ENCODE measurements at regions not wholly inside any gene's neighbourhood (a gene's known extent, or its start where the extent isn't known, plus 50 kb on each side); places are given as distances from the start of the nearest gene placed in this dataset.
"Not testable (repeated sequence)": the region's sequence is repeated elsewhere in the genome, so short reads cannot be mapped to it uniquely, and the experiment has no call there.

DNA sequence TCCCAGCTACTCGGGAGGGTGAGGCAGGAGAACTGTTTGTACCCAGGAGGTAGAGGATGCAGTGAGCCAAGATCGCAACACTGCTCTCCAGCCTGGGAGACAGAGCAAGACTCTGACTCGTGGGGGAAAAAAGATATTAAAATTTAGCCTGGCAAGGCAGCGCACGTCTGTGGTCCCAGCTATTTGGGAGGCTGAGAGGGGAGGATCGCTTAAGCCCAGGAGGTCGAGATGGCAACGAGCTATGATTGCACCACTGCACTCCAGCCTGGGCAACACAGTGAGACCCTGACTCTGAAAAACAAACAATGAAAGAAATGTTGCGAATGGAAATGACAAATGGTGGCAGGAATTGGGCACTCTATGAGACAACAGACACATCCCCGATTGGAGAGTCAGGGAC lies 137.2 kb upstream of the C1QTNF3 start:
- not testable (repeated sequence) for H3K4me1 ChIP-seq; H3K9me3 ChIP-seq; H3K4me3 ChIP-seq; H3K27me3 ChIP-seq (ENCODE audit: low read depth); H3K36me3 ChIP-seq (replicated peaks)
- in situ Hi-C loops (cut with MboI; ENCODE audit: low sequenced_read_pairs), result loop anchor here (25.0 kb wide), 1 partner anchor 707 kb away; no protein-coding TSS in a partner anchor
- peak in 1 of 2 experiments; percentile 7 for DNase-seq (ENCODE audit: low spot score in 2 of 2)

DNA sequence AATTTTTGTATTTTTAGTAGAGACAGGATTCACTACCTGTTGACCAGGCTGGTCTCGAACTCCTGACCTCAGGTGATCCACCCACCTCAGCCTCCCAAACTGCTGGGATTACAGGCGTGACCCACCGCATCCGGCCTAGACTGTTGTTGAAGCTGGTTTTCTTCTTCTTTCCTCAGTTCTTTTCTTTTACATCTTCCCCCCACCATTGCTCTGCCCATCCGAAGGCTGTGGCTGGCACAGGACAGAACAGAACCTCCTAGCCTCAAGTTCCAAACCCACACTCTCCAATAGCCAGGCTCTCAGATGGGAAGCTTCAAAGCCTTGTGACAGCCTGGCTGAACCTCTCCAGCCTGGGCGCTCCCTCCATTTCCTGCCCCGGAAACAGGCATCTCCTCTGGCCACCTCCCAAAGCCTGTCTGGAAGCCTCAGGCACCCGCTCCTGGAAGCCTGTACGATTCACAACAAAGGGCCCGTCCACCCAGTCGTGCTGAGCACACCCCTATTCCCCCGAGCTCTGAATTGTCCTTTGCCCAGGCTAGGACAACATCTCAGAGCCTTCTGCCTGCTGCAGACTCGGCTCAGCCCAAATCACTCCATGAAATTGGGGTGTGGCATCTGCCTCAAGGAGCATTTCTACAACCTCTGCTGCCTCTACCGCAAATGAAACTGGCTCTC lies 138.1 kb upstream of the C1QTNF3 start:
- H3K4me3 ChIP-seq; H3K36me3 ChIP-seq (replicated peaks); H3K27me3 ChIP-seq (ENCODE audit: low read depth); H3K9me3 ChIP-seq; H3K4me1 ChIP-seq: not testable (repeated sequence)
- in situ Hi-C loops (cut with MboI; ENCODE audit: low sequenced_read_pairs), result loop anchor here (25.0 kb wide), 1 partner anchor 706 kb away; no protein-coding TSS in a partner anchor
- peak in 1 of 2 experiments; percentile 21 for DNase-seq (ENCODE audit: low spot score in 2 of 2)

DNA sequence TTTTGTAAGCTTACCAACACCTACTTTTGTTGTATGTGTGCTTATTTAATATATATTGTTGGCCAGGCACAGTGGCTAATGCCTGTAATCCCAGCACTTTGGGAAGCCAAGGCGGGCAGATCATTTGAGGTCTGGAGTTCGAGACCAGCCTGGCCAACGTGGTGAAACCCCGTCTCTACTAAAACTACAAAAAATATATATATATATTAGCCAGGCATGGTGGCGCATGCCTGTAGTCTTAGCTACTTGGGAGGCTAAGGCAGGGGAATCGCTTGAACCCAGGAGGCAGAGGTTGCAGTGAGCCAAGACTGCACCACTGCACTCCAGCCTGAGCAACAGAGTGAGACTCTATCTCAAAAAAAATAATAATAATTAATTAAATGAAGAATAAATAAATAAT lies 142.0 kb upstream of the C1QTNF3 start:
- H3K4me3 ChIP-seq; H3K4me1 ChIP-seq; H3K9me3 ChIP-seq; DNase-seq (ENCODE audit: low spot score in 2 of 2); H3K27me3 ChIP-seq (ENCODE audit: low read depth): not testable (repeated sequence)
- peaks cover 14% of the 10 kb centered on the region; the same call in 1 of the 2 replicates for H3K36me3 ChIP-seq (replicated peaks)
- in situ Hi-C loops (cut with MboI; ENCODE audit: low sequenced_read_pairs), result loop anchor here (25.0 kb wide), 1 partner anchor 702 kb away; no protein-coding TSS in a partner anchor

DNA sequence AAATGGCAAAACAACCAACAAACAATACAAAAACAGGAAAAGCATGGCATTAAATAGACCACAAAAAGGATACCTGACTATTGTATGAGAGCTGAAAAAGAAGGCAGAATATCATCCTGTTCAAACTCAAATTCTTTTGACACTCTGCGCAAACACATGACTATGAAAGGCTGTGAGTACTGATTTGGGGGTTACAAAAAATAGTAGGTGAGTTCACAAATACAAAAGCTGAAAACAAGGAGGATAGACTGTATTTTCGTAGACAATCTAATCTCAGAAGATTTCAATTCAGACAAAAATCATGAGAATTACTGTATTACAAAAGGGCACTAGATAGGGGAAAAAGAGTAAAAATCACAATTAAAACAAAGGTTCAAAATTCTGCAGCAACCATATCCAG lies 142.6 kb upstream of the C1QTNF3 start:
- not testable (repeated sequence) for H3K27me3 ChIP-seq (ENCODE audit: low read depth); H3K4me3 ChIP-seq; H3K4me1 ChIP-seq; H3K9me3 ChIP-seq; DNase-seq (ENCODE audit: low spot score in 2 of 2)
- peaks cover 15% of the 10 kb centered on the region; the same call in 1 of the 2 replicates for H3K36me3 ChIP-seq (replicated peaks)
- in situ Hi-C loops (cut with MboI; ENCODE audit: low sequenced_read_pairs), result loop anchor here (25.0 kb wide), 1 partner anchor 702 kb away; no protein-coding TSS in a partner anchor

DNA sequence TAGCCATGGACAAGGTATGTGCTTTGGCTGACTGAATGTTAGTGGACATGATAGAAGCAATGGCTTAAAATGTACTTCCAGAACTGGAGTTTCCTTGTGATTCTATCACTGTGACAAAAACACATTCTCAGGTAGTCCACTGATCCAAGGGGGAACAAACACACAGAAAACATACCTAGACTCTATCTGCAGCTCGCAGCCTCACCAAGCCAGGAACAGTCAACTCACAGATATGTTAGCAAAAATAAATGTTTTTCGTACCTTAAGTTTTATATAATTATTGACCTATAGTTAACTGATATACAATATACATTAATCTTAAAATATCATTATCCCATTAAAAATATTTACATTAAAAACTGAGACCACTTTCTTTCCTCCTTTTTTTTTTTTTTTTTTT lies 143.1 kb upstream of the C1QTNF3 start:
- not testable (repeated sequence) for DNase-seq (ENCODE audit: low spot score in 2 of 2); H3K4me3 ChIP-seq
- in situ Hi-C loops (cut with MboI; ENCODE audit: low sequenced_read_pairs), result loop anchor here (25.0 kb wide), 1 partner anchor 701 kb away; no protein-coding TSS in a partner anchor

DNA sequence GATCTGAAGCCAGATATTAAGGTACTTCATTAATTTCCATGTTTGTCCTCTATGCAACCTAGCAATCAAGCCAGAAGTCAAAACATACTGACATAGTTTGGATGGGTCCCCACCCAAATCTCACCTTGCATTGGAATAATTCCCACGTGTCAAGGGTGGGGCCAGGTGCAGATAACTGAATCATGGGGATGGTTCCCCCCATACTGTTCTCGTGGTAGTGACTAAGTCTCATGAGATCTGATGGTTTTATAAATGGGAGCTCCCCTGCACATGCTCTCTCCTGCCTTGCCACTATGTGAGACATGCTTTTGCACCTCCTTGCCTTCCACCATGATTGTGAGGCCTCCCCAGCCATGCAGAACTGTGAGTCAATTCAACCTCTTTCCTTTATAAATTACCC lies 143.9 kb upstream of the C1QTNF3 start:
- H3K36me3 ChIP-seq (replicated peaks), result peaks cover 14% of the 10 kb centered on the region; the same call in 1 of the 2 replicates
- in situ Hi-C loops (cut with MboI; ENCODE audit: low sequenced_read_pairs), result loop anchor here (25.0 kb wide), 1 partner anchor 700 kb away; no protein-coding TSS in a partner anchor
- DNase-seq (ENCODE audit: low spot score in 2 of 2), result peak in 1 of 2 experiments; percentile 10
- H3K9me3 ChIP-seq; H3K4me3 ChIP-seq; H3K27me3 ChIP-seq (ENCODE audit: low read depth); H3K4me1 ChIP-seq: not testable (repeated sequence)

More for the DNA sequence above, 143.1 kb upstream of the C1QTNF3 start:
- H3K9me3 ChIP-seq; H3K27me3 ChIP-seq (ENCODE audit: low read depth); H3K4me1 ChIP-seq: not testable (repeated sequence)
- H3K36me3 ChIP-seq (replicated peaks), result peaks cover 15% of the 10 kb centered on the region; the same call in 1 of the 2 replicates

DNA sequence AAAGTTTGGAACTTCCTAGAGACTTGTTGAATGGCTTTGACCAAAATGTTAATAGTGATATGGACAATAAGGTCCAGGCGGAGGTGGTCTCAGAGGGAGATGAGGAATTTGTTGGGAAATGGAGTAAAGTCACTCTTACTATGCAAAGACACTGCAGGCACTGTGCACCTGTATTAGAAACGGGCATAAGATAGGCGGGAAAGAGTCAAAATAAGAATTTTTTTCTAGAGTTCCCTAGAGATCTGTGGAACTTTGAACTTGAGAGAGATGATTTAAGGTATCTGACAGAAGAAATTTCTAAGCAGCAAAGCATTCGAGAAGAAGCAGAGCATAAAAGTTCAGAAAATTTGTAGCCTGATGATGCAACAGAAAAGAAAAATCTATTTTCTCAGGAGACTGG lies 144.4 kb upstream of the C1QTNF3 start:
- H3K4me3 ChIP-seq; H3K27me3 ChIP-seq (ENCODE audit: low read depth); H3K4me1 ChIP-seq; H3K9me3 ChIP-seq; DNase-seq (ENCODE audit: low spot score in 2 of 2): not testable (repeated sequence)
- H3K36me3 ChIP-seq (replicated peaks), result peaks cover 11% of the 10 kb centered on the region; the same call in 1 of the 2 replicates
- in situ Hi-C loops (cut with MboI; ENCODE audit: low sequenced_read_pairs), result loop anchor here (25.0 kb wide), 1 partner anchor 700 kb away; no protein-coding TSS in a partner anchor

- in situ Hi-C loops (cut with MboI; ENCODE audit: low sequenced_read_pairs), result loop anchor here (25.0 kb wide), 1 partner anchor 699 kb away; no protein-coding TSS in a partner anchor
Measured at GRCh38 chr5:34188001-34188822, 145.2 kb upstream of the C1QTNF3 start.

GRCh38 chr5:34189246-34189645 lies 146.2 kb upstream of the C1QTNF3 start:
- peaks cover 11% of the 10 kb centered on the region; the same call in 1 of the 2 replicates for H3K36me3 ChIP-seq (replicated peaks)
- in situ Hi-C loops (cut with MboI; ENCODE audit: low sequenced_read_pairs), result loop anchor here (25.0 kb wide), 1 partner anchor 698 kb away; no protein-coding TSS in a partner anchor
- H3K9me3 ChIP-seq; H3K4me1 ChIP-seq; H3K27me3 ChIP-seq (ENCODE audit: low read depth); H3K4me3 ChIP-seq: not testable (repeated sequence)
- peak in 1 of 2 experiments; percentile 37 for DNase-seq (ENCODE audit: low spot score in 2 of 2)

More at GRCh38 chr5:34188001-34188822, 145.2 kb upstream of the C1QTNF3 start:
- H3K27me3 ChIP-seq (ENCODE audit: low read depth); H3K4me1 ChIP-seq; H3K9me3 ChIP-seq; H3K4me3 ChIP-seq: not testable (repeated sequence)
- peaks cover 11% of the 10 kb centered on the region; the same call in 1 of the 2 replicates for H3K36me3 ChIP-seq (replicated peaks)
- DNase-seq (ENCODE audit: low spot score in 2 of 2), result peak; percentile 70 to 95

GRCh38 chr5:34189752-34190411 lies 146.9 kb upstream of the C1QTNF3 start:
- H3K27me3 ChIP-seq (ENCODE audit: low read depth); H3K4me1 ChIP-seq; H3K9me3 ChIP-seq; H3K4me3 ChIP-seq: not testable (repeated sequence)
- DNase-seq (ENCODE audit: low spot score in 2 of 2), result peak in 1 of 2 experiments; percentile 27
- H3K36me3 ChIP-seq (replicated peaks), result peaks cover 11% of the 10 kb centered on the region; the same call in 1 of the 2 replicates
- in situ Hi-C loops (cut with MboI; ENCODE audit: low sequenced_read_pairs), result loop anchor here (25.0 kb wide), 1 partner anchor 697 kb away; no protein-coding TSS in a partner anchor

DNA sequence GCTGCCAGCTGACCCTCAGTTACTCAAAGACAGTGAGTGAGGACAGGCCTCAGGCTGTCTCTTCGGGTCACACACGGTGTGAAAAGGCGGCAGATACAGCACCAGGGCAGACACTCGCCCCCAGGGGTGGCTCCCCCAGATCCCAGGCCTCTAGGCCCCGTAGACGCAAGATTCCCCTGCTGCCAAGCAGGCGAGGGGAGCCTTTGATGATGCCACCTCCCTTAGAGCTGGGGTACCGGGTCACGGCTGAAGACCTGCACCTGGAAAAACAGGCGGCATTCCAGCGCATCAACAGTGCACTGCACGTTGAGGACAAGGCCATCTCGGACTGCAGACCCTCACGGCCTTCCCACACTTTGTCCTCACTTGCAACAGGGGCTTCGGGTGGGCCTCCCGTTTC lies 147.5 kb upstream of the C1QTNF3 start:
- not testable (repeated sequence) for H3K9me3 ChIP-seq; H3K4me3 ChIP-seq; H3K4me1 ChIP-seq; H3K27me3 ChIP-seq (ENCODE audit: low read depth)
- in situ Hi-C loops (cut with MboI; ENCODE audit: low sequenced_read_pairs), result loop anchor here (25.0 kb wide), 1 partner anchor 697 kb away; no protein-coding TSS in a partner anchor
- H3K36me3 ChIP-seq (replicated peaks), result peaks cover 11% of the 10 kb centered on the region; the same call in 1 of the 2 replicates
- DNase-seq (ENCODE audit: low spot score in 2 of 2), result peak in 1 of 2 experiments; percentile 39

- not testable (repeated sequence) for H3K9me3 ChIP-seq; H3K4me1 ChIP-seq; H3K36me3 ChIP-seq (replicated peaks); H3K27me3 ChIP-seq (ENCODE audit: low read depth); H3K4me3 ChIP-seq
- in situ Hi-C loops (cut with MboI; ENCODE audit: low sequenced_read_pairs), result loop anchor here (25.0 kb wide), 1 partner anchor 696 kb away; no protein-coding TSS in a partner anchor
- DNase-seq (ENCODE audit: low spot score in 2 of 2), result peak; percentile 1 to 36
Measured at GRCh38 chr5:34191279-34191744, 148.3 kb upstream of the C1QTNF3 start.
